Neural cell (in vitro differentiated cells): ENCODE measurements at regions not wholly inside any gene's neighbourhood (a gene's known extent, or its start where the extent isn't known, plus 50 kb on each side); places are given as distances from the start of the nearest gene placed in this dataset.

Experiments used
- CTCF ChIP-seq: fragments of 450-650 bp; IDR thresholded peaks from 2 replicates; pipeline ENCODE4 v1.5.1; 2014; ENCODE audit warnings: antibody characterized with exemption, mild to moderate bottlenecking, moderate library complexity; ENCODE audit not compliant: poor library complexity, severe bottlenecking
- EP300 ChIP-seq: fragments of 450-650 bp; conservative IDR thresholded peaks from 2 replicates; pipeline ENCODE4 v1.6.1; 2014; ENCODE audit warnings: antibody characterized with exemption, mild to moderate bottlenecking, moderate library complexity; ENCODE audit not compliant: poor library complexity, severe bottlenecking
- EZH2 ChIP-seq: fragments of 200-600, 300-800 bp; shearing (Covaris generic), sonication (generic); IDR thresholded peaks from 2 replicates; pipeline ENCODE4 v1.6.1; 2014; ENCODE audit warnings: antibody characterized with exemption, low read length, borderline replicate concordance, mild to moderate bottlenecking; ENCODE audit not compliant: insufficient read depth, poor library complexity, severe bottlenecking
- MXI1 ChIP-seq: fragments of 450-650 bp; conservative IDR thresholded peaks from 2 replicates; pipeline ENCODE4 v1.6.1; 2014; ENCODE audit warnings: antibody characterized with exemption, mild to moderate bottlenecking; ENCODE audit not compliant: poor library complexity, severe bottlenecking
- POLR2AphosphoS5 ChIP-seq: IDR thresholded peaks from 2 replicates; pipeline ENCODE4 v1.6.1; 2012
- RAD21 ChIP-seq: fragments of 450-650 bp; conservative IDR thresholded peaks from 2 replicates; pipeline ENCODE4 v1.6.1; 2014; ENCODE audit warnings: antibody characterized with exemption, mild to moderate bottlenecking, moderate library complexity
- SMC3 ChIP-seq: fragments of 450-650 bp; conservative IDR thresholded peaks from 2 replicates; pipeline ENCODE4 v1.6.1; 2014; ENCODE audit warnings: antibody characterized with exemption, mild to moderate bottlenecking, moderate library complexity; ENCODE audit not compliant: poor library complexity
- TAF1 ChIP-seq: IDR thresholded peaks from 2 replicates; pipeline ENCODE4 v1.6.1; 2012; ENCODE audit warnings: low read depth
- TF ChIP-seq, protein P1 (sequence below): IDR thresholded peaks from 2 replicates; pipeline ENCODE4 v1.6.1; 2012; ENCODE audit warnings: borderline replicate concordance

DNA sequence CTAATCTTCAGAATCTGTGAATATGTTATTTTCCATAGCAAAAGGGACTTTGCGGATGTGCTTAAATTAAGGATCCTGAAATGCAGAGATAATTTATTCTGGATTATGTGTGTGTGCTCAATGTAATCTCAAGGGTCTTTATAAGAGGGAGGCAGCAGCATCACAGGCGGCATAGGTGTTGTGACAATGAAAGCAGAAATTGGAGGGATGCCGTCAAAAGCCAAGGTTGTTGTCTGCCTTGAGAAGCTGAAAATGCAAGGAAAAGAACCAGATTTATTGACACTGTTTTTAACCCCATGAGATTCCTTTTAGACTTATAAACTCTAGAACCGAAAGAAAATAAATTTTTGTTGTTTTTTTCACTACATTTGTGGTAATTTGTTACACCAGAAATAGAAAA is 948.5 kb downstream of the TLE4 start:
- TF ChIP-seq CTCF (no peak), TAF1 (no peak), EZH2 (no peak), SMC3 (no peak), RAD21 (no peak), EP300 (no peak), POLR2AphosphoS5 (no peak), MXI1 (no peak)
- TF ChIP-seq, protein P1, sequence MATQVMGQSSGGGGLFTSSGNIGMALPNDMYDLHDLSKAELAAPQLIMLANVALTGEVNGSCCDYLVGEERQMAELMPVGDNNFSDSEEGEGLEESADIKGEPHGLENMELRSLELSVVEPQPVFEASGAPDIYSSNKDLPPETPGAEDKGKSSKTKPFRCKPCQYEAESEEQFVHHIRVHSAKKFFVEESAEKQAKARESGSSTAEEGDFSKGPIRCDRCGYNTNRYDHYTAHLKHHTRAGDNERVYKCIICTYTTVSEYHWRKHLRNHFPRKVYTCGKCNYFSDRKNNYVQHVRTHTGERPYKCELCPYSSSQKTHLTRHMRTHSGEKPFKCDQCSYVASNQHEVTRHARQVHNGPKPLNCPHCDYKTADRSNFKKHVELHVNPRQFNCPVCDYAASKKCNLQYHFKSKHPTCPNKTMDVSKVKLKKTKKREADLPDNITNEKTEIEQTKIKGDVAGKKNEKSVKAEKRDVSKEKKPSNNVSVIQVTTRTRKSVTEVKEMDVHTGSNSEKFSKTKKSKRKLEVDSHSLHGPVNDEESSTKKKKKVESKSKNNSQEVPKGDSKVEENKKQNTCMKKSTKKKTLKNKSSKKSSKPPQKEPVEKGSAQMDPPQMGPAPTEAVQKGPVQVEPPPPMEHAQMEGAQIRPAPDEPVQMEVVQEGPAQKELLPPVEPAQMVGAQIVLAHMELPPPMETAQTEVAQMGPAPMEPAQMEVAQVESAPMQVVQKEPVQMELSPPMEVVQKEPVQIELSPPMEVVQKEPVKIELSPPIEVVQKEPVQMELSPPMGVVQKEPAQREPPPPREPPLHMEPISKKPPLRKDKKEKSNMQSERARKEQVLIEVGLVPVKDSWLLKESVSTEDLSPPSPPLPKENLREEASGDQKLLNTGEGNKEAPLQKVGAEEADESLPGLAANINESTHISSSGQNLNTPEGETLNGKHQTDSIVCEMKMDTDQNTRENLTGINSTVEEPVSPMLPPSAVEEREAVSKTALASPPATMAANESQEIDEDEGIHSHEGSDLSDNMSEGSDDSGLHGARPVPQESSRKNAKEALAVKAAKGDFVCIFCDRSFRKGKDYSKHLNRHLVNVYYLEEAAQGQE = no peak
